ENCODE measurements at regions not wholly inside any gene's neighbourhood (a gene's known extent, or its start where the extent isn't known, plus 50 kb on each side); places are given as distances from the start of the nearest gene placed in this dataset.

DNA sequence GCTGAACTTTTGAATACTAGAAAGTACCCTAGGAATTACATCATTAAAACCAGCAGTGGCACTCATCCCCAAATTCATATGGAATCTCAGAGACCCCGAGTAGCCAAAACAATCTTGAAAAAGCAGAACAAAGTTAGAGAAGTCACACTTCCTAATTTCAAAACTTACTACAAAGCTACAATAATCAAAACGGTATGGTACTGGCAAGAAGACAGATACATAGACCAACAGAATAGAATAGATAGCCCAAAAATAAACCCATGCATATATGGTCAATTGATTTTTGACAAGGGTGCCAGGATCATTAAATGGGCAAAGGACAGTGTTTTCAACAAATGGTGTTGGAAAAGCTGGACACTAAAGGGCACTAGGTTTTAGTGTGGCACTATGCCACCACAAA lies 176.0 kb upstream of the NDUFV2 start:
- Histone ChIP-seq H3K27ac (ENCODE audit: extremely low read depth, low read depth, low read length) (no peak overlapping the region), H3K9me3 (ENCODE audit: control insufficient read depth, insufficient read depth, low read depth, low read length) (no peaks in the 10 kb centered on the region), H3K36me3 (ENCODE audit: control insufficient read depth in 2 of 2, insufficient read depth in 1 of 2, low read length in 2 of 2) (no peaks in the 10 kb centered on the region), H3K4me1 (ENCODE audit: control insufficient read depth, insufficient read depth, low read length) (no peaks in the 10 kb centered on the region), H3K4me3 (ENCODE audit: low read depth, low read length) (no peak overlapping the region)
- ChIA-PET POLR2A (no interaction called here), CTCF (no interaction called here)
- TF ChIP-seq ZNF202 (tag by site-specific recombination; IDR thresholded peaks at IDR 0.05; ENCODE audit: borderline replicate concordance) (no peak), ZNF404 (tag by site-specific recombination; IDR thresholded peaks at IDR 0.05) (no peak), ZNF544 (tag by site-specific recombination; IDR thresholded peaks at IDR 0.05) (no peak), SETDB1 (IDR thresholded peaks at IDR 0.05; ENCODE audit: insufficient read length, low read length) (peak; percentile 52), ZNF302 (tag by site-specific recombination; IDR thresholded peaks at IDR 0.05; ENCODE audit: low read depth) (no peak), ZNF157 (tag by site-specific recombination; IDR thresholded peaks at IDR 0.05) (no peak), ZNF146 (tag by site-specific recombination; IDR thresholded peaks at IDR 0.05) (no peak), ZNF274 (IDR thresholded peaks at IDR 0.05; ENCODE audit: low read length) (no peak), ZNF274 (tag by site-specific recombination; IDR thresholded peaks at IDR 0.05; ENCODE audit: borderline replicate concordance) (peak; percentile 81; the same call in 1 of the 2 replicates), MEIS1 (CRISPR knock-in tag; IDR thresholded peaks at IDR 0.05; ENCODE audit: borderline replicate concordance) (no peak)
- TF ChIP-seq, protein P1, sequence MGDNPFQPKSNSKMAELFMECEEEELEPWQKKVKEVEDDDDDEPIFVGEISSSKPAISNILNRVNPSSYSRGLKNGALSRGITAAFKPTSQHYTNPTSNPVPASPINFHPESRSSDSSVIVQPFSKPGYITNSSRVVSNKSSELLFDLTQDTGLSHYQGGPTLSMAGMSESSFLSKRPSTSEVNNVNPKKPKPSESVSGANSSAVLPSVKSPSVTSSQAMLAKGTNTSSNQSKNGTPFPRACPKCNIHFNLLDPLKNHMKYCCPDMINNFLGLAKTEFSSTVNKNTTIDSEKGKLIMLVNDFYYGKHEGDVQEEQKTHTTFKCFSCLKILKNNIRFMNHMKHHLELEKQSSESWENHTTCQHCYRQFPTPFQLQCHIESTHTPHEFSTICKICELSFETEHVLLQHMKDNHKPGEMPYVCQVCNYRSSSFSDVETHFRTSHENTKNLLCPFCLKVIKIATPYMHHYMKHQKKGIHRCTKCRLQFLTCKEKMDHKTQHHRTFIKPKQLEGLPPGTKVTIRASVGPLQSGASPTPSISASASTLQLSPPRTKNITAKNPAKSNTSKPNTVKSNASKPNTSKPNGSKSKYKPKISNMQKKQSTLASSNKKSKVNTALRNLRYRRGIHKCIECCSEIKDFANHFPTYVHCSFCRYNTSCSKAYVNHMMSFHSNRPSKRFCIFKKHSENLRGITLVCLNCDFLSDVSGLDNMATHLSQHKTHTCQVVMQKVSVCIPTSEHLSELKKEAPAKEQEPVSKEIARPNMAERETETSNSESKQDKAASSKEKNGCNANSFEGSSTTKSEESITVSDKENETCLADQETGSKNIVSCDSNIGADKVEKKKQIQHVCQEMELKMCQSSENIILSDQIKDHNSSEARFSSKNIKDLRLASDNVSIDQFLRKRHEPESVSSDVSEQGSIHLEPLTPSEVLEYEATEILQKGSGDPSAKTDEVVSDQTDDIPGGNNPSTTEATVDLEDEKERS (tag by site-specific recombination; IDR thresholded peaks at IDR 0.05), result peak; percentile 95
- TF ChIP-seq, protein P2, sequence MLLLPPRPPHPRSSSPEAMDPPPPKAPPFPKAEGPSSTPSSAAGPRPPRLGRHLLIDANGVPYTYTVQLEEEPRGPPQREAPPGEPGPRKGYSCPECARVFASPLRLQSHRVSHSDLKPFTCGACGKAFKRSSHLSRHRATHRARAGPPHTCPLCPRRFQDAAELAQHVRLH (tag by site-specific recombination; IDR thresholded peaks at IDR 0.05), result peak; percentile 56; the same call in 1 of the 2 replicates
- TF ChIP-seq, protein P3, sequence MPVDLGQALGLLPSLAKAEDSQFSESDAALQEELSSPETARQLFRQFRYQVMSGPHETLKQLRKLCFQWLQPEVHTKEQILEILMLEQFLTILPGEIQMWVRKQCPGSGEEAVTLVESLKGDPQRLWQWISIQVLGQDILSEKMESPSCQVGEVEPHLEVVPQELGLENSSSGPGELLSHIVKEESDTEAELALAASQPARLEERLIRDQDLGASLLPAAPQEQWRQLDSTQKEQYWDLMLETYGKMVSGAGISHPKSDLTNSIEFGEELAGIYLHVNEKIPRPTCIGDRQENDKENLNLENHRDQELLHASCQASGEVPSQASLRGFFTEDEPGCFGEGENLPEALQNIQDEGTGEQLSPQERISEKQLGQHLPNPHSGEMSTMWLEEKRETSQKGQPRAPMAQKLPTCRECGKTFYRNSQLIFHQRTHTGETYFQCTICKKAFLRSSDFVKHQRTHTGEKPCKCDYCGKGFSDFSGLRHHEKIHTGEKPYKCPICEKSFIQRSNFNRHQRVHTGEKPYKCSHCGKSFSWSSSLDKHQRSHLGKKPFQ (tag by site-specific recombination; IDR thresholded peaks at IDR 0.05), result no peak
- TF ChIP-seq, protein P4, sequence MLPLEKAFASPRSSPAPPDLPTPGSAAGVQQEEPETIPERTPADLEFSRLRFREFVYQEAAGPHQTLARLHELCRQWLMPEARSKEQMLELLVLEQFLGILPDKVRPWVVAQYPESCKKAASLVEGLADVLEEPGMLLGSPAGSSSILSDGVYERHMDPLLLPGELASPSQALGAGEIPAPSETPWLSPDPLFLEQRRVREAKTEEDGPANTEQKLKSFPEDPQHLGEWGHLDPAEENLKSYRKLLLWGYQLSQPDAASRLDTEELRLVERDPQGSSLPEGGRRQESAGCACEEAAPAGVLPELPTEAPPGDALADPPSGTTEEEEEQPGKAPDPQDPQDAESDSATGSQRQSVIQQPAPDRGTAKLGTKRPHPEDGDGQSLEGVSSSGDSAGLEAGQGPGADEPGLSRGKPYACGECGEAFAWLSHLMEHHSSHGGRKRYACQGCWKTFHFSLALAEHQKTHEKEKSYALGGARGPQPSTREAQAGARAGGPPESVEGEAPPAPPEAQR (tag by site-specific recombination; IDR thresholded peaks at IDR 0.05), result no peak

DNA sequence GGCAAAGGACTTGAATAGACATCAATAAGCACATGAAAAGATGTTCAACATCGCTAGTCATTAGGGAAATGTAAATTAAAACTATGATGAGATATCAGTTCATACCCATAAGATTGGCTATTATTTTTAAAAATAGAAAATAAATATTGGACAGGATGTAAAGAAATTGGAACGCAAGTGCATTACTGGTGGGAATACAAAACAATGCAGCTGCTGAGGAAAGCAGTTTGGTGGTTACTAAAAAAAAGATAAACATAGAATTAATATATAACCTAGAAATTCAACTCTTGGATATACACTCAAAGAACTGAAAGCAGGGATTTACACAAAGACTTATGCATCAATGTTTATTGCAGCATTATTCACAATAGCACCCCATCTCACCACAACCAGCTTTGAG lies 174.5 kb upstream of the NDUFV2 start:
- no peak overlapping the region for H3K27ac ChIP-seq (ENCODE audit: extremely low read depth, low read depth, low read length)
- H3K4me3 ChIP-seq (ENCODE audit: low read depth, low read length), result no peak overlapping the region
- CTCF ChIA-PET, result no interaction called here
- no peaks in the 10 kb centered on the region for H3K36me3 ChIP-seq (ENCODE audit: control insufficient read depth in 2 of 2, insufficient read depth in 1 of 2, low read length in 2 of 2)
- POLR2A ChIA-PET, result no interaction called here
- TF ChIP-seq KLF9 (tag by site-specific recombination; IDR thresholded peaks at IDR 0.05; ENCODE audit: low read depth) (no peak), GLIS1 (tag by site-specific recombination; IDR thresholded peaks at IDR 0.05) (no peak), ZNF707 (tag by site-specific recombination; IDR thresholded peaks at IDR 0.05) (no peak)
- TF ChIP-seq, protein P5, sequence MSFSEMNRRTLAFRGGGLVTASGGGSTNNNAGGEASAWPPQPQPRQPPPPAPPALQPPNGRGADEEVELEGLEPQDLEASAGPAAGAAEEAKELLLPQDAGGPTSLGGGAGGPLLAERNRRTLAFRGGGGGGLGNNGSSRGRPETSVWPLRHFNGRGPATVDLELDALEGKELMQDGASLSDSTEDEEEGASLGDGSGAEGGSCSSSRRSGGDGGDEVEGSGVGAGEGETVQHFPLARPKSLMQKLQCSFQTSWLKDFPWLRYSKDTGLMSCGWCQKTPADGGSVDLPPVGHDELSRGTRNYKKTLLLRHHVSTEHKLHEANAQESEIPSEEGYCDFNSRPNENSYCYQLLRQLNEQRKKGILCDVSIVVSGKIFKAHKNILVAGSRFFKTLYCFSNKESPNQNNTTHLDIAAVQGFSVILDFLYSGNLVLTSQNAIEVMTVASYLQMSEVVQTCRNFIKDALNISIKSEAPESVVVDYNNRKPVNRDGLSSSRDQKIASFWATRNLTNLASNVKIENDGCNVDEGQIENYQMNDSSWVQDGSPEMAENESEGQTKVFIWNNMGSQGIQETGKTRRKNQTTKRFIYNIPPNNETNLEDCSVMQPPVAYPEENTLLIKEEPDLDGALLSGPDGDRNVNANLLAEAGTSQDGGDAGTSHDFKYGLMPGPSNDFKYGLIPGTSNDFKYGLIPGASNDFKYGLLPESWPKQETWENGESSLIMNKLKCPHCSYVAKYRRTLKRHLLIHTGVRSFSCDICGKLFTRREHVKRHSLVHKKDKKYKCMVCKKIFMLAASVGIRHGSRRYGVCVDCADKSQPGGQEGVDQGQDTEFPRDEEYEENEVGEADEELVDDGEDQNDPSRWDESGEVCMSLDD (tag by site-specific recombination; IDR thresholded peaks at IDR 0.05), result no peak
- H3K4me1 ChIP-seq (ENCODE audit: control insufficient read depth, insufficient read depth, low read length), result no peaks in the 10 kb centered on the region
- no peaks in the 10 kb centered on the region for H3K9me3 ChIP-seq (ENCODE audit: control insufficient read depth, insufficient read depth, low read depth, low read length)
